ENCODE measurements at regions not wholly inside any gene's neighbourhood (a gene's known extent, or its start where the extent isn't known, plus 50 kb on each side); places are given as distances from the start of the nearest gene placed in this dataset.
A peak's percentile ranks its signal among the peaks of the same experiment; 100 is the strongest.

- ATAC-seq, result no peak
- DNase-seq, result no peak
- no peak for TF ChIP-seq CTCF (IDR thresholded peaks at IDR 0.05)
Observed at GRCh38 chr3:40655551-40655950, 130.8 kb downstream of the ZNF621 start.

GRCh38 chr3:40657623-40658022, 132.9 kb downstream of the ZNF621 start:
- ATAC-seq (no peak), DNase-seq (no peak)
- Histone ChIP-seq H3K27ac (no peak overlapping the region), H3K36me3 (no peaks in the 10 kb centered on the region), H3K9me3 (no peaks in the 10 kb centered on the region), H3K4me1 (no peaks in the 10 kb centered on the region), H3K27me3 (ENCODE audit: low read depth) (no peaks in the 10 kb centered on the region), H3K4me3 (no peak overlapping the region)
- no peak for TF ChIP-seq CTCF (IDR thresholded peaks at IDR 0.05)
- intact Hi-C loops (cut with DNase I), result no loop called here

More at GRCh38 chr3:40655551-40655950, 130.8 kb downstream of the ZNF621 start:
- H3K36me3 ChIP-seq, result no peaks in the 10 kb centered on the region
- intact Hi-C loops (cut with DNase I), result no loop called here
- no peaks in the 10 kb centered on the region for H3K27me3 ChIP-seq (ENCODE audit: low read depth)
- no peaks in the 10 kb centered on the region for H3K4me1 ChIP-seq
- no peaks in the 10 kb centered on the region for H3K9me3 ChIP-seq
- no peak overlapping the region for H3K27ac ChIP-seq
- no peak overlapping the region for H3K4me3 ChIP-seq

GRCh38 chr3:40658305-40658704, 133.5 kb downstream of the ZNF621 start:
- no peak for ATAC-seq
- no peaks in the 10 kb centered on the region for H3K9me3 ChIP-seq
- H3K27ac ChIP-seq, result no peak overlapping the region
- no peak for DNase-seq
- H3K27me3 ChIP-seq (ENCODE audit: low read depth), result no peaks in the 10 kb centered on the region
- H3K4me3 ChIP-seq, result no peak overlapping the region
- no peaks in the 10 kb centered on the region for H3K4me1 ChIP-seq
- TF ChIP-seq CTCF (IDR thresholded peaks at IDR 0.05), result no peak
- intact Hi-C loops (cut with DNase I), result no loop called here
- no peaks in the 10 kb centered on the region for H3K36me3 ChIP-seq

- DNase-seq (no peak), ATAC-seq (peak in 1 of 2 donors; percentile 64)
- H3K4me1 ChIP-seq, result no peaks in the 10 kb centered on the region
- intact Hi-C loops (cut with DNase I), result no loop called here
- H3K27me3 ChIP-seq (ENCODE audit: low read depth), result no peaks in the 10 kb centered on the region
- H3K9me3 ChIP-seq, result no peaks in the 10 kb centered on the region
- no peak for TF ChIP-seq CTCF (IDR thresholded peaks at IDR 0.05)
- H3K36me3 ChIP-seq, result no peaks in the 10 kb centered on the region
- no peak overlapping the region for H3K4me3 ChIP-seq
- no peak overlapping the region for H3K27ac ChIP-seq
Observed at GRCh38 chr3:40660554-40660953, 135.8 kb downstream of the ZNF621 start.

- Histone ChIP-seq H3K4me1 (no peaks in the 10 kb centered on the region), H3K27me3 (ENCODE audit: low read depth) (no peaks in the 10 kb centered on the region), H3K36me3 (no peaks in the 10 kb centered on the region), H3K9me3 (no peaks in the 10 kb centered on the region), H3K4me3 (no peak overlapping the region), H3K27ac (no peak overlapping the region)
- no peak for TF ChIP-seq CTCF (IDR thresholded peaks at IDR 0.05)
- intact Hi-C loops (cut with DNase I), result no loop called here
- ATAC-seq (no peak), DNase-seq (no peak)
Observed at GRCh38 chr3:40661284-40661683, 136.5 kb downstream of the ZNF621 start.

GRCh38 chr3:40663280-40663679, 138.5 kb downstream of the ZNF621 start:
- ATAC-seq (no peak), DNase-seq (no peak)
- no peak for TF ChIP-seq CTCF (IDR thresholded peaks at IDR 0.05)
- H3K27me3 ChIP-seq (ENCODE audit: low read depth), result no peaks in the 10 kb centered on the region
- no peak overlapping the region for H3K27ac ChIP-seq
- H3K36me3 ChIP-seq, result no peaks in the 10 kb centered on the region
- no peaks in the 10 kb centered on the region for H3K4me1 ChIP-seq
- H3K4me3 ChIP-seq, result no peak overlapping the region
- no peaks in the 10 kb centered on the region for H3K9me3 ChIP-seq
- intact Hi-C loops (cut with DNase I), result no loop called here
